ENCODE measurements at regions not wholly inside any gene's neighbourhood (a gene's known extent, or its start where the extent isn't known, plus 50 kb on each side); places are given as distances from the start of the nearest gene placed in this dataset.

GRCh38 chr9:103245369-103245768, 250.2 kb downstream of the CYLC2 start:
- ChIA-PET CTCF (ENCODE audit: low intra/inter-chr PET ratio) (no interaction called here), POLR2A (no interaction called here)
- Histone ChIP-seq H3K4me1 (replicated peaks in 1 of 2; ENCODE audit: control insufficient read depth in 2 of 2, insufficient read depth in 2 of 2, low read length in 2 of 2) (no peaks in the 10 kb centered on the region), H3K9me1 (ENCODE audit: control insufficient read depth, insufficient read depth, low read length) (no peaks in the 10 kb centered on the region), H3K4me2 (ENCODE audit: insufficient read depth, low read length) (no peak overlapping the region), H3K27ac (ENCODE audit: extremely low read depth, low read depth, low read length) (no peak overlapping the region), H3K9me3 (replicated peaks; ENCODE audit: control insufficient read depth, insufficient read depth, low read depth, low read length) (no peaks in the 10 kb centered on the region), H2AFZ (ENCODE audit: low read depth, low read length) (no peak overlapping the region), H3K9ac (ENCODE audit: insufficient read depth in 1 of 2, low read depth in 2 of 2, low read length in 2 of 2) (no peak overlapping the region), H4K20me1 (replicated peaks; ENCODE audit: control insufficient read depth, insufficient read depth, low read length) (no peaks in the 10 kb centered on the region), H3K36me3 (ENCODE audit: control insufficient read depth, insufficient read depth, low read length) (no peaks in the 10 kb centered on the region), H3K4me3 (no peak overlapping the region), H3K27me3 (ENCODE audit: control insufficient read depth in 2 of 2, insufficient read depth in 2 of 2, low read length in 2 of 2) (no peaks in the 10 kb centered on the region), H3K79me2 (ENCODE audit: control insufficient read depth, insufficient read depth, low read length) (no peaks in the 10 kb centered on the region)
- ATAC-seq = no peak
- WGBS (ENCODE audit: insufficient coverage, low coverage, missing lambda C conversion rate) = 4% methylated on average over 1 of the region's 1 CpG
- intact Hi-C loops (cut with micrococcal nuclease) (no loop called here), in situ Hi-C loops (cut with MboI) (no loop called here)
- FAIRE-seq = no peak
- no TSS peak for BruUV-seq (replicated peaks)
- TF ChIP-seq PCBP1 (IDR thresholded peaks at IDR 0.05; ENCODE audit: low read depth, low read length, poor library complexity, severe bottlenecking) = no peak
- TF ChIP-seq, protein P1, sequence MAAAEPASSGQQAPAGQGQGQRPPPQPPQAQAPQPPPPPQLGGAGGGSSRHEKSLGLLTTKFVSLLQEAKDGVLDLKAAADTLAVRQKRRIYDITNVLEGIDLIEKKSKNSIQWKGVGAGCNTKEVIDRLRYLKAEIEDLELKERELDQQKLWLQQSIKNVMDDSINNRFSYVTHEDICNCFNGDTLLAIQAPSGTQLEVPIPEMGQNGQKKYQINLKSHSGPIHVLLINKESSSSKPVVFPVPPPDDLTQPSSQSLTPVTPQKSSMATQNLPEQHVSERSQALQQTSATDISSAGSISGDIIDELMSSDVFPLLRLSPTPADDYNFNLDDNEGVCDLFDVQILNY (CRISPR knock-in tag; IDR thresholded peaks at IDR 0.05) = no peak
- TF ChIP-seq RFX7 (CRISPR knock-in tag; IDR thresholded peaks at IDR 0.05) = no peak
- no peak for TF ChIP-seq ZNF184 (CRISPR knock-in tag; IDR thresholded peaks at IDR 0.05)
- no peak for DNase-seq (ENCODE audit: extremely low read depth in 1 of 4, low spot score in 3 of 4)

GRCh38 chr9:103261951-103262350, 266.8 kb downstream of the CYLC2 start:
- H3K9me1 ChIP-seq (ENCODE audit: control insufficient read depth, insufficient read depth, low read length) = no peaks in the 10 kb centered on the region
- H3K9me3 ChIP-seq (replicated peaks; ENCODE audit: control insufficient read depth, insufficient read depth, low read depth, low read length) = 0 out of 2 replicates have a peak, but pooled peaks cover 2% of the 10 kb centered on the region
- DNase-seq (ENCODE audit: extremely low read depth in 1 of 4, low spot score in 3 of 4) (no peak), FAIRE-seq (no peak), ATAC-seq (no peak)
- no peaks in the 10 kb centered on the region for H4K20me1 ChIP-seq (replicated peaks; ENCODE audit: control insufficient read depth, insufficient read depth, low read length)
- no peak overlapping the region for H3K4me2 ChIP-seq (ENCODE audit: insufficient read depth, low read length)
- H3K4me1 ChIP-seq (replicated peaks in 1 of 2; ENCODE audit: control insufficient read depth in 2 of 2, insufficient read depth in 2 of 2, low read length in 2 of 2) = no peaks in the 10 kb centered on the region
- no peaks in the 10 kb centered on the region for H3K27me3 ChIP-seq (ENCODE audit: control insufficient read depth in 2 of 2, insufficient read depth in 2 of 2, low read length in 2 of 2)
- in situ Hi-C loops (cut with MboI) (no loop called here), intact Hi-C loops (cut with micrococcal nuclease) (no loop called here)
- H2AFZ ChIP-seq (ENCODE audit: low read depth, low read length) = no peak overlapping the region
- 0% methylated on average over 2 of the region's 2 CpGs for WGBS (ENCODE audit: insufficient coverage, low coverage, missing lambda C conversion rate)
- ChIA-PET CTCF (ENCODE audit: low intra/inter-chr PET ratio) (no interaction called here), POLR2A (no interaction called here)
- no peak overlapping the region for H3K4me3 ChIP-seq
- no peaks in the 10 kb centered on the region for H3K36me3 ChIP-seq (ENCODE audit: control insufficient read depth, insufficient read depth, low read length)
- no peak overlapping the region for H3K9ac ChIP-seq (ENCODE audit: insufficient read depth in 1 of 2, low read depth in 2 of 2, low read length in 2 of 2)
- H3K27ac ChIP-seq (ENCODE audit: extremely low read depth, low read depth, low read length) = no peak overlapping the region
- no TSS peak for BruUV-seq (replicated peaks)
- no peaks in the 10 kb centered on the region for H3K79me2 ChIP-seq (ENCODE audit: control insufficient read depth, insufficient read depth, low read length)
- no peak for TF ChIP-seq MTA3 (IDR thresholded peaks at IDR 0.05; ENCODE audit: borderline replicate concordance)
- TF ChIP-seq ZFPM2 (CRISPR knock-in tag; IDR thresholded peaks at IDR 0.05) = no peak
- TF ChIP-seq GATA2 (CRISPR knock-in tag; IDR thresholded peaks at IDR 0.05) = no peak
- TF ChIP-seq ZNF77 (CRISPR knock-in tag; IDR thresholded peaks at IDR 0.05) = no peak
- no peak for TF ChIP-seq RFX7 (CRISPR knock-in tag; IDR thresholded peaks at IDR 0.05)
- no peak for TF ChIP-seq HOXB6 (CRISPR knock-in tag; IDR thresholded peaks at IDR 0.05; ENCODE audit: borderline replicate concordance)
- TF ChIP-seq, protein P2, sequence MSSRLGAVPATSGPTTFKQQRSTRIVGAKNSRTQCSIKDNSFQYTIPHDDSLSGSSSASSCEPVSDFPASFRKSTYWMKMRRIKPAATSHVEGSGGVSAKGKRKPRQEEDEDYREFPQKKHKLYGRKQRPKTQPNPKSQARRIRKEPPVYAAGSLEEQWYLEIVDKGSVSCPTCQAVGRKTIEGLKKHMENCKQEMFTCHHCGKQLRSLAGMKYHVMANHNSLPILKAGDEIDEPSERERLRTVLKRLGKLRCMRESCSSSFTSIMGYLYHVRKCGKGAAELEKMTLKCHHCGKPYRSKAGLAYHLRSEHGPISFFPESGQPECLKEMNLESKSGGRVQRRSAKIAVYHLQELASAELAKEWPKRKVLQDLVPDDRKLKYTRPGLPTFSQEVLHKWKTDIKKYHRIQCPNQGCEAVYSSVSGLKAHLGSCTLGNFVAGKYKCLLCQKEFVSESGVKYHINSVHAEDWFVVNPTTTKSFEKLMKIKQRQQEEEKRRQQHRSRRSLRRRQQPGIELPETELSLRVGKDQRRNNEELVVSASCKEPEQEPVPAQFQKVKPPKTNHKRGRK (tag; IDR thresholded peaks at IDR 0.05) = no peak
- no peak for TF ChIP-seq RFX5 (IDR thresholded peaks at IDR 0.05; ENCODE audit: low read depth, low read length)
- no peak for TF ChIP-seq ZNF75A (CRISPR knock-in tag; IDR thresholded peaks at IDR 0.05)
